ENCODE measurements at regions not wholly inside any gene's neighbourhood (a gene's known extent, or its start where the extent isn't known, plus 50 kb on each side); places are given as distances from the start of the nearest gene placed in this dataset.
"Not testable (repeated sequence)": the region's sequence is repeated elsewhere in the genome, so short reads cannot be mapped to it uniquely, and the experiment has no call there.

DNA sequence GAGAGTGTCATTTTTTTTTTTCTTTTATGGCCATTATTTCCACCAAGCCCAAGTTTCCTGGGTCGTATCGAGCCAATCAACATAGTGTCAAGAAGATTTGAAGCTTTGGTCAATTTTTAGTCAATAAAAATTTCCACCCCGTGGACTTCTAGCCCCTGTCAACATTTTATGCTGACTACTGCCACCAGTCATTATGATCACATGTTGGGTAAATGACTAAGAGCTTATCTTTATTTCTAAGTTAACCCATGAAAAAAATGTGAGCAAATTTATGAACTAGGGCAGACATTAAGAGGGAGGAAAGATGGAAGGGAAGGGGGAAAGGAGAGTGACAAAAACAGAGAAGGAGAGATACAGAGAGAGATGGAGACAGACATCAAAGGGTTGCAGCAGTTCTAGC is 143.5 kb upstream of the ALDH1B1 start:
- H3K27me3 ChIP-seq, result no peaks in the 10 kb centered on the region
- H3K9me3 ChIP-seq, result no peaks in the 10 kb centered on the region
- H3K27ac ChIP-seq, result no peak overlapping the region
- H3K4me3 ChIP-seq, result no peak overlapping the region
- no peaks in the 10 kb centered on the region for H3K4me1 ChIP-seq
- H3K36me3 ChIP-seq, result no peaks in the 10 kb centered on the region
- no peak for DNase-seq
- TF ChIP-seq, protein P1, sequence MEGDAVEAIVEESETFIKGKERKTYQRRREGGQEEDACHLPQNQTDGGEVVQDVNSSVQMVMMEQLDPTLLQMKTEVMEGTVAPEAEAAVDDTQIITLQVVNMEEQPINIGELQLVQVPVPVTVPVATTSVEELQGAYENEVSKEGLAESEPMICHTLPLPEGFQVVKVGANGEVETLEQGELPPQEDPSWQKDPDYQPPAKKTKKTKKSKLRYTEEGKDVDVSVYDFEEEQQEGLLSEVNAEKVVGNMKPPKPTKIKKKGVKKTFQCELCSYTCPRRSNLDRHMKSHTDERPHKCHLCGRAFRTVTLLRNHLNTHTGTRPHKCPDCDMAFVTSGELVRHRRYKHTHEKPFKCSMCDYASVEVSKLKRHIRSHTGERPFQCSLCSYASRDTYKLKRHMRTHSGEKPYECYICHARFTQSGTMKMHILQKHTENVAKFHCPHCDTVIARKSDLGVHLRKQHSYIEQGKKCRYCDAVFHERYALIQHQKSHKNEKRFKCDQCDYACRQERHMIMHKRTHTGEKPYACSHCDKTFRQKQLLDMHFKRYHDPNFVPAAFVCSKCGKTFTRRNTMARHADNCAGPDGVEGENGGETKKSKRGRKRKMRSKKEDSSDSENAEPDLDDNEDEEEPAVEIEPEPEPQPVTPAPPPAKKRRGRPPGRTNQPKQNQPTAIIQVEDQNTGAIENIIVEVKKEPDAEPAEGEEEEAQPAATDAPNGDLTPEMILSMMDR (IDR thresholded peaks at IDR 0.05), result no peak
- no peak for TF ChIP-seq POLR2A (IDR thresholded peaks at IDR 0.05)

DNA sequence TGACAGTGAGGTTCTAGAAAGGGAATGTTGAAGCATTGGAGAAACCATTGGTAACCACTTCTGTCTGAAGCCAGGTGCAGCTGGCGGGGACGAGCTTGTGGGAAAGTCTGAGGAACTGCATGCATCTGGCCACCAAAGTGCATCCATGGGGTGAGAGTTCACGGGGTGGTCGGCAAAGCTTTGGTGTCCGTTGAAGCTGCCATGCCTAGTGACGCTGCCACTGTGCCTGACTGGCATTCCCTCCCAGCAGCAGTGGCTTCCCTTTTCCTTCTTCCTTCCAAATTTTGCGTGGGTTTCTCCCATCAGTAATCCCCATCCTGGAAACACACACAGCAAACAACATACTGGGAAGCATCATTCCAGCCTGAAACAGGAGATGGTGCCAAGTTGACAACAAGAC is 145.7 kb upstream of the ALDH1B1 start:
- H3K27me3 ChIP-seq, result no peaks in the 10 kb centered on the region
- no peaks in the 10 kb centered on the region for H3K9me3 ChIP-seq
- TF ChIP-seq POLR2A (IDR thresholded peaks at IDR 0.05), result no peak
- H3K36me3 ChIP-seq, result no peaks in the 10 kb centered on the region
- DNase-seq, result no peak
- H3K27ac ChIP-seq, result no peak overlapping the region
- no peak overlapping the region for H3K4me3 ChIP-seq
- H3K4me1 ChIP-seq, result no peaks in the 10 kb centered on the region

DNA sequence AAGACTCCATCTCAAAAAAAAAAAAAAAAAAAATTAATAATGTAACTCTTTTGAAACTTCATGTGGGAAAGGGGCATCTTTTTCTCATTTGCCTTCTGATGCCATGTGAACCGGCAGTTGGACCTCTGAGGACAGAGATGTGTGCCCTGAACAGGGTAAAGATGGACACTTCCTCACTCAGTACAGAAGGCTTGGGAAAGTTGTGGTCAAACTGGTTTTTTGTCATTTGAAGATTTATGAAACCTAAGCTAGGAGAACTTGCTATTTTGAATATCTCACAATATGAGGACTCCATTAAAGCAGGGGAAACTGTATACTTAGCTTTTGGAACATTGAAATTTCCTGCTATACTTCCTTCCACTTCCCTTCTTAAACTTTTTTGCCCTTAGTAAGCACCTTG is 147.5 kb upstream of the ALDH1B1 start:
- Histone ChIP-seq H3K27me3 (no peaks in the 10 kb centered on the region), H3K36me3 (no peaks in the 10 kb centered on the region), H3K4me1 (no peaks in the 10 kb centered on the region), H3K4me3 (no peak overlapping the region), H3K27ac (no peak overlapping the region), H3K9me3 (no peaks in the 10 kb centered on the region)
- TF ChIP-seq, protein P1 (IDR thresholded peaks at IDR 0.05), result no peak
- TF ChIP-seq POLR2A (IDR thresholded peaks at IDR 0.05), result no peak
- no peak for DNase-seq

DNA sequence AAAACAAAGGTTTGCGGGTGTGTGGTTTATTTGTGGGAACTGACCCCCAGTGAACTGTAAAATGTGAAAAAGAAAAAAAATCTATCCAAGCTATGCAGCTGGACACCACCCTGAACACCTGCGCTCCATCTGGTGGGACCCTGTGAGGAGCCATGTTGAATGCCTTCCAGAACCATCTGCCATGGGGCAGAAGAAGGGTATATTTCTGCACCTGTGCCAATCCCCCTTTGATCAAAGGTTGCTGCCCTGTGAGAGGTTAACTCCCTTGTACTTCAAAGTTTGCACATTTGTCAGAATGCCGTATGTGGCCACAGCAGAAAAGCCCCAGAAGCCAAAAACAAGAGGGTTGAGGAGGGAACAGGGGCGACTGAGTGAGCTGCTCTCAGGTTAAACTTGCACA is 148.5 kb upstream of the ALDH1B1 start:
- H3K36me3 ChIP-seq, result no peaks in the 10 kb centered on the region
- H3K9me3 ChIP-seq, result no peaks in the 10 kb centered on the region
- no peaks in the 10 kb centered on the region for H3K27me3 ChIP-seq
- H3K4me1 ChIP-seq, result no peaks in the 10 kb centered on the region
- H3K4me3 ChIP-seq, result no peak overlapping the region
- TF ChIP-seq, protein P1 (IDR thresholded peaks at IDR 0.05), result no peak
- TF ChIP-seq POLR2A (IDR thresholded peaks at IDR 0.05), result no peak
- no peak for DNase-seq
- H3K27ac ChIP-seq, result no peak overlapping the region

DNA sequence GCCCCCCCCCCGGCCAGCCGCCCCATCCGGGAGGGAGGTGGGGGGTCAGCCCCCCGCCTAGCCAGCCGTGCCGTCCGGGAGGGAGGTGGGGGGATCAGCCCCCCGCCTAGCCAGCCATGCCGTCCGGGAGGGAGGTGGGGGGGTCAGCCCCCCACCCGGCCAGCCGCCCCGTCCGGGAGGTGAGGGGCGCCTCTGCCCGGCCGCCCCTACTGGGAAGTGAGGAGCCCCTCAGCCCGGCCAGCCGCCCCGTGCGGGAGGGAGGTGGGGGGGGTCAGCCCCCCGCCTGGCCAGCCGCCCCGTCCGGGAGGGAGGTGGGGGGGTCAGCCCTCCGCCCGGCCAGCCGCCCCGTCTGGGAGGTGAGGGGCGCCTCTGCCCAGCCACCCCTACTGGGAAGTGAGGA is 150.4 kb upstream of the ALDH1B1 start:
- not testable (repeated sequence) for DNase-seq, H3K27me3 ChIP-seq, H3K4me3 ChIP-seq, H3K36me3 ChIP-seq, H3K27ac ChIP-seq, H3K9me3 ChIP-seq, H3K4me1 ChIP-seq

DNA sequence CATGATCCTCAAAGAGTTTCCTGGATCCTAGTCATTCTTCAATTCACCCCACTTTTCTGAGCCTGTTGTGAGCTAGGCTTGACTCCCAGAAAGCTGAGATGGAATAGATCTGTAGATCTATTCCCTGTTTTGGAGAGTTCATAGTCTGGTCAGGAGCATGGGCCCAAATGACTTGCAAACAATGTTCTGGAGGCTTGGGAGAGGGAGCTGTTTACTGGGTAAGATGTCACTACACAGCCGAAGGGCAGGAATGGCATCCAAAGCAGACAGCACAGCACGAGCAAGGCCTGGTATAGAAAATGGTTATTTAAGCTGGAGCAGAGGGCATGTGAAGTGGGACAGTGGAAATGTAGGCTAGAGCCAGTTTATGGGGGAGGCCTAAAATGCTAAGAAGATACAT is 152.5 kb upstream of the ALDH1B1 start:
- no peak overlapping the region for H3K27ac ChIP-seq
- no peak for DNase-seq
- TF ChIP-seq, protein P1 (IDR thresholded peaks at IDR 0.05), result no peak
- TF ChIP-seq POLR2A (IDR thresholded peaks at IDR 0.05), result no peak
- H3K9me3 ChIP-seq, result no peaks in the 10 kb centered on the region
- H3K4me3 ChIP-seq, result no peak overlapping the region
- no peaks in the 10 kb centered on the region for H3K36me3 ChIP-seq
- H3K27me3 ChIP-seq, result no peaks in the 10 kb centered on the region
- no peaks in the 10 kb centered on the region for H3K4me1 ChIP-seq

DNA sequence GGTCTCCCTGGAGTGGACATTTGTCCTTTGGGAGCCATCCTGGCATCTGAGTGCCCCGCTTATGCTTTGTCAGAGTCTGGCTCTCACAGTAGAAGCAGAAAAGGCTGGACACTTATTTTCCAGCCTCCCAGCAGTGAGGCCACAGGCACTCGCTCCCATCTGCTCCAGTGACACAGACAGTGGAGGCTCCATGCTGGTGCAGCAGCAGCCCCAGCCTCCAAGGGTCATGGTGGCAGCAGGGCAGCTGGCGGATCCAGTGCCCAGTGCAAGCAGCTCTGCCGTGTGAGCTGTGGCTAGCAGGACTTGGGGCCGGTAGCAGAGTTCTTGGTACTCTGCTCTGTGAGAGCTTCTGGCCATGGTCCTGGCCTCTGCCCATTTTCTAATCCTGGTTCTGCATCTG is 157.3 kb upstream of the ALDH1B1 start:
- Histone ChIP-seq H3K9me3 (no peaks in the 10 kb centered on the region), H3K27me3 (no peaks in the 10 kb centered on the region), H3K36me3 (no peaks in the 10 kb centered on the region), H3K27ac (no peak overlapping the region), H3K4me3 (no peak overlapping the region), H3K4me1 (no peaks in the 10 kb centered on the region)
- no peak for TF ChIP-seq POLR2A (IDR thresholded peaks at IDR 0.05)
- TF ChIP-seq, protein P1 (IDR thresholded peaks at IDR 0.05), result no peak
- DNase-seq, result no peak
